Neural cell (in vitro differentiated cells): ENCODE measurements at regions not wholly inside any gene's neighbourhood (a gene's known extent, or its start where the extent isn't known, plus 50 kb on each side); places are given as distances from the start of the nearest gene placed in this dataset.

Source experiments
- H2AFZ ChIP-seq: fragments of 200-600, 300-800 bp; sonication (generic), shearing (Covaris generic); 2 replicates; pipeline ENCODE4 v1.6.0; 2014; ENCODE audit warnings: low read depth, mild to moderate bottlenecking, antibody characterized with exemption, low read length, moderate library complexity
- H3F3A ChIP-seq: fragments of 200-600 bp; shearing (Covaris generic); 2 replicates; pipeline ENCODE4 v1.6.1; 2016; ENCODE audit warnings: mild to moderate bottlenecking, moderate library complexity, mixed read lengths, antibody characterized with exemption, low read length; ENCODE audit not compliant: insufficient read depth, poor library complexity, severe bottlenecking
- H3K27ac ChIP-seq: fragments of 200-600, 300-800 bp; sonication (generic), shearing (Covaris generic); 2 replicates; pipeline ENCODE4 v1.5.1; 2014; ENCODE audit warnings: mild to moderate bottlenecking, low read length, moderate library complexity
- H3K27me3 ChIP-seq: fragments of 300-800, 200-600 bp; sonication (generic), shearing (Covaris generic); 2 replicates; pipeline ENCODE4 v1.6.0; 2014; ENCODE audit warnings: mild to moderate bottlenecking, low read depth, low read length, moderate library complexity; ENCODE audit not compliant: insufficient read depth
- H3K36me3 ChIP-seq: fragments of 300-800, 200-600 bp; sonication (generic), shearing (Covaris generic); 2 replicates; pipeline ENCODE4 v1.5.1; 2014; ENCODE audit warnings: mild to moderate bottlenecking, antibody characterized with exemption, low read length, moderate library complexity; ENCODE audit not compliant: insufficient read depth
- H3K4me2 ChIP-seq: fragments of 300-800, 200-600 bp; sonication (generic), shearing (Covaris generic); 2 replicates; pipeline ENCODE4 v1.6.0; 2014; ENCODE audit warnings: mild to moderate bottlenecking, low read length
- H3K4me3 ChIP-seq: fragments of 300-800, 200-600 bp; sonication (generic), shearing (Covaris generic); 2 replicates; pipeline ENCODE4 v1.5.1; 2014; ENCODE audit warnings: mild to moderate bottlenecking, low read length, moderate library complexity
- H3K79me2 ChIP-seq: fragments of 200-600 bp; shearing (Covaris generic); replicated peaks from 2 replicates; pipeline ENCODE4 v1.6.0; 2014; ENCODE audit warnings: mild to moderate bottlenecking, low read length, moderate library complexity; ENCODE audit not compliant: insufficient read depth
- H3K9ac ChIP-seq: fragments of 300-800, 200-600 bp; sonication (generic), shearing (Covaris generic); 2 replicates; pipeline ENCODE4 v1.6.1; 2016; ENCODE audit warnings: mild to moderate bottlenecking, low read length, mixed read lengths
- H3K9me2 ChIP-seq: fragments of 200-600 bp; shearing (Covaris generic); 2 replicates; pipeline ENCODE4 v1.6.1; 2016; ENCODE audit warnings: mild to moderate bottlenecking, low read length, mixed read lengths; ENCODE audit not compliant: insufficient read depth
- H3K9me3 ChIP-seq: fragments of 200-600, 300-800 bp; sonication (generic), shearing (Covaris generic); 2 replicates; pipeline ENCODE4 v1.6.1; 2016; ENCODE audit warnings: mild to moderate bottlenecking, mixed run types, low read length, moderate library complexity, mixed read lengths
- H4K20me1 ChIP-seq: fragments of 200-600 bp; shearing (Covaris generic); 2 replicates; pipeline ENCODE4 v1.6.1; 2016; ENCODE audit warnings: mild to moderate bottlenecking, mixed run types; ENCODE audit not compliant: insufficient read depth
- EP300 ChIP-seq: fragments of 450-650 bp; conservative IDR thresholded peaks from 2 replicates; pipeline ENCODE4 v1.6.1; 2014; ENCODE audit warnings: antibody characterized with exemption, mild to moderate bottlenecking, moderate library complexity; ENCODE audit not compliant: poor library complexity, severe bottlenecking
- EZH2 ChIP-seq: fragments of 200-600, 300-800 bp; shearing (Covaris generic), sonication (generic); IDR thresholded peaks from 2 replicates; pipeline ENCODE4 v1.6.1; 2014; ENCODE audit warnings: antibody characterized with exemption, low read length, borderline replicate concordance, mild to moderate bottlenecking; ENCODE audit not compliant: insufficient read depth, poor library complexity, severe bottlenecking
- MXI1 ChIP-seq: fragments of 450-650 bp; conservative IDR thresholded peaks from 2 replicates; pipeline ENCODE4 v1.6.1; 2014; ENCODE audit warnings: antibody characterized with exemption, mild to moderate bottlenecking; ENCODE audit not compliant: poor library complexity, severe bottlenecking
- POLR2AphosphoS5 ChIP-seq: IDR thresholded peaks from 2 replicates; pipeline ENCODE4 v1.6.1; 2012
- RAD21 ChIP-seq: fragments of 450-650 bp; conservative IDR thresholded peaks from 2 replicates; pipeline ENCODE4 v1.6.1; 2014; ENCODE audit warnings: antibody characterized with exemption, mild to moderate bottlenecking, moderate library complexity
- SMC3 ChIP-seq: fragments of 450-650 bp; conservative IDR thresholded peaks from 2 replicates; pipeline ENCODE4 v1.6.1; 2014; ENCODE audit warnings: antibody characterized with exemption, mild to moderate bottlenecking, moderate library complexity; ENCODE audit not compliant: poor library complexity
- TAF1 ChIP-seq: IDR thresholded peaks from 2 replicates; pipeline ENCODE4 v1.6.1; 2012; ENCODE audit warnings: low read depth
- TF ChIP-seq, protein P1 (sequence below): IDR thresholded peaks from 2 replicates; pipeline ENCODE4 v1.6.1; 2012; ENCODE audit warnings: borderline replicate concordance
- TF ChIP-seq, protein P2 (sequence below): fragments of 450-650 bp; IDR thresholded peaks from 2 replicates; pipeline ENCODE4 v1.5.1; 2014; ENCODE audit warnings: antibody characterized with exemption, mild to moderate bottlenecking, moderate library complexity; ENCODE audit not compliant: poor library complexity, severe bottlenecking

- Histone ChIP-seq H3K9me3 (no peaks in the 10 kb centered on the region), H3K4me2 (no peak overlapping the region), H3K27ac (no peak overlapping the region), H3K9me2 (no peaks in the 10 kb centered on the region), H3F3A (no peaks in the 10 kb centered on the region), H3K36me3 (no peaks in the 10 kb centered on the region), H3K79me2 (no peaks in the 10 kb centered on the region), H3K9ac (no peak overlapping the region), H2AFZ (no peak overlapping the region), H4K20me1 (no peaks in the 10 kb centered on the region), H3K4me3 (no peak overlapping the region), H3K27me3 (no peaks in the 10 kb centered on the region)
- TF ChIP-seq, protein P1, sequence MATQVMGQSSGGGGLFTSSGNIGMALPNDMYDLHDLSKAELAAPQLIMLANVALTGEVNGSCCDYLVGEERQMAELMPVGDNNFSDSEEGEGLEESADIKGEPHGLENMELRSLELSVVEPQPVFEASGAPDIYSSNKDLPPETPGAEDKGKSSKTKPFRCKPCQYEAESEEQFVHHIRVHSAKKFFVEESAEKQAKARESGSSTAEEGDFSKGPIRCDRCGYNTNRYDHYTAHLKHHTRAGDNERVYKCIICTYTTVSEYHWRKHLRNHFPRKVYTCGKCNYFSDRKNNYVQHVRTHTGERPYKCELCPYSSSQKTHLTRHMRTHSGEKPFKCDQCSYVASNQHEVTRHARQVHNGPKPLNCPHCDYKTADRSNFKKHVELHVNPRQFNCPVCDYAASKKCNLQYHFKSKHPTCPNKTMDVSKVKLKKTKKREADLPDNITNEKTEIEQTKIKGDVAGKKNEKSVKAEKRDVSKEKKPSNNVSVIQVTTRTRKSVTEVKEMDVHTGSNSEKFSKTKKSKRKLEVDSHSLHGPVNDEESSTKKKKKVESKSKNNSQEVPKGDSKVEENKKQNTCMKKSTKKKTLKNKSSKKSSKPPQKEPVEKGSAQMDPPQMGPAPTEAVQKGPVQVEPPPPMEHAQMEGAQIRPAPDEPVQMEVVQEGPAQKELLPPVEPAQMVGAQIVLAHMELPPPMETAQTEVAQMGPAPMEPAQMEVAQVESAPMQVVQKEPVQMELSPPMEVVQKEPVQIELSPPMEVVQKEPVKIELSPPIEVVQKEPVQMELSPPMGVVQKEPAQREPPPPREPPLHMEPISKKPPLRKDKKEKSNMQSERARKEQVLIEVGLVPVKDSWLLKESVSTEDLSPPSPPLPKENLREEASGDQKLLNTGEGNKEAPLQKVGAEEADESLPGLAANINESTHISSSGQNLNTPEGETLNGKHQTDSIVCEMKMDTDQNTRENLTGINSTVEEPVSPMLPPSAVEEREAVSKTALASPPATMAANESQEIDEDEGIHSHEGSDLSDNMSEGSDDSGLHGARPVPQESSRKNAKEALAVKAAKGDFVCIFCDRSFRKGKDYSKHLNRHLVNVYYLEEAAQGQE, result no peak
- no peak for TF ChIP-seq MXI1
- no peak for TF ChIP-seq RAD21
- TF ChIP-seq EP300, result no peak
- TF ChIP-seq EZH2, result no peak
- TF ChIP-seq, protein P2, sequence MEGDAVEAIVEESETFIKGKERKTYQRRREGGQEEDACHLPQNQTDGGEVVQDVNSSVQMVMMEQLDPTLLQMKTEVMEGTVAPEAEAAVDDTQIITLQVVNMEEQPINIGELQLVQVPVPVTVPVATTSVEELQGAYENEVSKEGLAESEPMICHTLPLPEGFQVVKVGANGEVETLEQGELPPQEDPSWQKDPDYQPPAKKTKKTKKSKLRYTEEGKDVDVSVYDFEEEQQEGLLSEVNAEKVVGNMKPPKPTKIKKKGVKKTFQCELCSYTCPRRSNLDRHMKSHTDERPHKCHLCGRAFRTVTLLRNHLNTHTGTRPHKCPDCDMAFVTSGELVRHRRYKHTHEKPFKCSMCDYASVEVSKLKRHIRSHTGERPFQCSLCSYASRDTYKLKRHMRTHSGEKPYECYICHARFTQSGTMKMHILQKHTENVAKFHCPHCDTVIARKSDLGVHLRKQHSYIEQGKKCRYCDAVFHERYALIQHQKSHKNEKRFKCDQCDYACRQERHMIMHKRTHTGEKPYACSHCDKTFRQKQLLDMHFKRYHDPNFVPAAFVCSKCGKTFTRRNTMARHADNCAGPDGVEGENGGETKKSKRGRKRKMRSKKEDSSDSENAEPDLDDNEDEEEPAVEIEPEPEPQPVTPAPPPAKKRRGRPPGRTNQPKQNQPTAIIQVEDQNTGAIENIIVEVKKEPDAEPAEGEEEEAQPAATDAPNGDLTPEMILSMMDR, result no peak
- no peak for TF ChIP-seq POLR2AphosphoS5
- no peak for TF ChIP-seq TAF1
These were observed 1094.7 kb upstream of the SLC39A10 start for GRCh38 chr2:194562329-194562728.

DNA sequence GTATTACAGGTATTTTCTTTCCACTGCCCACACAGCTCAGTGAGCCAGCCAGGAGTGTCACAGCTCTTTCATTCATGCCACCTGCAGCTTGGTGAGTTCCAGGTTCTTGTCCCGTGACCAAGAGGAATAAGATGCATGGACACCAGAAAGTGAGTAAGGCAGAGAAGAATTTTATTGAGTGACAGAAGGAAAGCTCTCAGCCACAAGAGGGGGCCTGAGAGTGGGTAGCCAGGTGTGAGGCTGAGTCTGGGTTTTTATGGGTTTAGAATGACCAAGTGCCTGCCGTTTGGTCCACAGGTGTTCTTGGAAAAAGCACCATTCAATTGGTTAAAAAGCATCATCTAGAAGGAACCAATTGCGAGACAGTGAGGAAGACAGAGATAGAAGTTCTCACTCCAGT is 1097.1 kb upstream of the SLC39A10 start:
- no peak overlapping the region for H3K9ac ChIP-seq
- H3K27me3 ChIP-seq, result no peaks in the 10 kb centered on the region
- no peaks in the 10 kb centered on the region for H3K9me2 ChIP-seq
- H3K27ac ChIP-seq, result no peak overlapping the region
- no peaks in the 10 kb centered on the region for H3F3A ChIP-seq
- H3K9me3 ChIP-seq, result no peaks in the 10 kb centered on the region
- TF ChIP-seq, protein P1, result no peak
- TF ChIP-seq MXI1 (no peak), SMC3 (no peak), POLR2AphosphoS5 (no peak), TAF1 (no peak)
- TF ChIP-seq, protein P2, result no peak
- no peaks in the 10 kb centered on the region for H3K79me2 ChIP-seq
- no peak overlapping the region for H3K4me3 ChIP-seq
- no peaks in the 10 kb centered on the region for H4K20me1 ChIP-seq
- H2AFZ ChIP-seq, result no peak overlapping the region
- H3K4me2 ChIP-seq, result no peak overlapping the region
- no peaks in the 10 kb centered on the region for H3K36me3 ChIP-seq
